ENCODE measurements at regions not wholly inside any gene's neighbourhood (a gene's known extent, or its start where the extent isn't known, plus 50 kb on each side); places are given as distances from the start of the nearest gene placed in this dataset.

- Mint-ChIP-seq H3K27ac (no peak overlapping the region), H3K9me3 (no peaks in the 10 kb centered on the region), H3K36me3 (ENCODE audit: low read depth) (no peaks in the 10 kb centered on the region), H3K4me1 (peaks cover 9% of the 10 kb centered on the region), H3K27me3 (ENCODE audit: low read depth) (no peaks in the 10 kb centered on the region), H3K4me3 (no peak overlapping the region)
- TF ChIP-seq CTCF (IDR thresholded peaks at IDR 0.05; ENCODE audit: unreplicated experiment in 3 of 3) = no peak
Measured at GRCh38 chr12:114902665-114903064, 218.7 kb upstream of the TBX3 start.

- H3K27ac Mint-ChIP-seq = no peak overlapping the region
- H3K4me1 Mint-ChIP-seq = peaks cover 10% of the 10 kb centered on the region
- no peaks in the 10 kb centered on the region for H3K36me3 Mint-ChIP-seq (ENCODE audit: low read depth)
- H3K4me3 Mint-ChIP-seq = no peak overlapping the region
- no peaks in the 10 kb centered on the region for H3K9me3 Mint-ChIP-seq
- no peak for TF ChIP-seq CTCF (IDR thresholded peaks at IDR 0.05; ENCODE audit: unreplicated experiment in 3 of 3)
- peaks cover 3% of the 10 kb centered on the region for H3K27me3 Mint-ChIP-seq (ENCODE audit: low read depth)
Measured at GRCh38 chr12:114901316-114901715, 217.3 kb upstream of the TBX3 start.

GRCh38 chr12:114898159-114898558 is 214.2 kb upstream of the TBX3 start:
- no peak for TF ChIP-seq CTCF (IDR thresholded peaks at IDR 0.05; ENCODE audit: unreplicated experiment in 3 of 3)
- H3K9me3 Mint-ChIP-seq = no peaks in the 10 kb centered on the region
- H3K36me3 Mint-ChIP-seq (ENCODE audit: low read depth) = no peaks in the 10 kb centered on the region
- no peak overlapping the region for H3K27ac Mint-ChIP-seq
- no peak overlapping the region for H3K4me3 Mint-ChIP-seq
- peaks cover 10% of the 10 kb centered on the region for H3K4me1 Mint-ChIP-seq
- H3K27me3 Mint-ChIP-seq (ENCODE audit: low read depth) = peaks cover 5% of the 10 kb centered on the region

GRCh38 chr12:114895827-114896226 is 211.9 kb upstream of the TBX3 start:
- Mint-ChIP-seq H3K27ac (peak overlapping the region in 1 of 3 experiments; percentile 3), H3K9me3 (no peaks in the 10 kb centered on the region), H3K4me1 (peaks cover 10% of the 10 kb centered on the region), H3K27me3 (ENCODE audit: low read depth) (peaks cover 5% of the 10 kb centered on the region), H3K4me3 (no peak overlapping the region), H3K36me3 (ENCODE audit: low read depth) (no peaks in the 10 kb centered on the region)
- TF ChIP-seq CTCF (IDR thresholded peaks at IDR 0.05; ENCODE audit: unreplicated experiment in 3 of 3) = no peak

- Mint-ChIP-seq H3K9me3 (no peaks in the 10 kb centered on the region), H3K36me3 (ENCODE audit: low read depth) (no peaks in the 10 kb centered on the region), H3K4me3 (no peak overlapping the region), H3K27ac (no peak overlapping the region), H3K27me3 (ENCODE audit: low read depth) (peaks cover 5% of the 10 kb centered on the region), H3K4me1 (peaks cover 14% of the 10 kb centered on the region)
- no peak for TF ChIP-seq CTCF (IDR thresholded peaks at IDR 0.05; ENCODE audit: unreplicated experiment in 3 of 3)
Measured at GRCh38 chr12:114895081-114895480, 211.1 kb upstream of the TBX3 start.

GRCh38 chr12:114894076-114894475 is 210.1 kb upstream of the TBX3 start:
- peaks cover 5% of the 10 kb centered on the region for H3K27me3 Mint-ChIP-seq (ENCODE audit: low read depth)
- H3K36me3 Mint-ChIP-seq (ENCODE audit: low read depth) = no peaks in the 10 kb centered on the region
- TF ChIP-seq CTCF (IDR thresholded peaks at IDR 0.05; ENCODE audit: unreplicated experiment in 3 of 3) = no peak
- H3K27ac Mint-ChIP-seq = no peak overlapping the region
- peaks cover 23% of the 10 kb centered on the region for H3K4me1 Mint-ChIP-seq
- H3K9me3 Mint-ChIP-seq = no peaks in the 10 kb centered on the region
- no peak overlapping the region for H3K4me3 Mint-ChIP-seq
